HG03135 (cell line): ENCODE measurements at regions not wholly inside any gene's neighbourhood (a gene's known extent, or its start where the extent isn't known, plus 50 kb on each side); places are given as distances from the start of the nearest gene placed in this dataset.
"Not testable (repeated sequence)": the region's sequence is repeated elsewhere in the genome, so short reads cannot be mapped to it uniquely, and the experiment has no call there.

Source experiments
- ATAC-seq: cut with Tn5 transposase; IDR thresholded peaks from one replicate; pipeline ENCODE4 v1.9.1; 2021; ENCODE audit warnings: mild to moderate bottlenecking, moderate library complexity; ENCODE audit not compliant: unreplicated experiment

- no peak for ATAC-seq
Measured at GRCh38 chr4:19187691-19188090, 1064.0 kb upstream of the SLIT2 start.

GRCh38 chr4:19187096-19187495 lies 1064.6 kb upstream of the SLIT2 start:
- no peak for ATAC-seq

GRCh38 chr4:19181631-19182030 lies 1070.1 kb upstream of the SLIT2 start:
- not testable (repeated sequence) for ATAC-seq

- ATAC-seq, result no peak
Measured at GRCh38 chr4:19178835-19179234, 1072.9 kb upstream of the SLIT2 start.

- no peak for ATAC-seq
Measured at GRCh38 chr4:19177616-19178015, 1074.1 kb upstream of the SLIT2 start.

- no peak for ATAC-seq
Measured at GRCh38 chr4:19171832-19172231, 1079.9 kb upstream of the SLIT2 start.

GRCh38 chr4:19167311-19167710 lies 1084.4 kb upstream of the SLIT2 start:
- no peak for ATAC-seq

GRCh38 chr4:19164334-19164733 lies 1087.4 kb upstream of the SLIT2 start:
- no peak for ATAC-seq

- ATAC-seq, result no peak
Measured at GRCh38 chr4:19159874-19160273, 1091.8 kb upstream of the SLIT2 start.

- no peak for ATAC-seq
Measured at GRCh38 chr4:19158107-19158809, 1093.4 kb upstream of the SLIT2 start.

GRCh38 chr4:19156786-19157185 lies 1094.9 kb upstream of the SLIT2 start:
- ATAC-seq, result no peak

GRCh38 chr4:19155568-19155967 lies 1096.1 kb upstream of the SLIT2 start:
- no peak for ATAC-seq

GRCh38 chr4:19154267-19154666 lies 1097.4 kb upstream of the SLIT2 start:
- not testable (repeated sequence) for ATAC-seq

- no peak for ATAC-seq
Measured at GRCh38 chr4:19152264-19152663, 1099.4 kb upstream of the SLIT2 start.

- no peak for ATAC-seq
Measured at GRCh38 chr4:19151684-19152083, 1100.0 kb upstream of the SLIT2 start.

- ATAC-seq, result no peak
Measured at GRCh38 chr4:19146038-19146437, 1105.7 kb upstream of the SLIT2 start.

GRCh38 chr4:19135895-19136633 lies 1114.5 kb upstream of the LCORL start:
- ATAC-seq, result no peak

- ATAC-seq, result no peak
Measured at GRCh38 chr4:19134685-19135084, 1113.1 kb upstream of the LCORL start.

GRCh38 chr4:19133315-19133714 lies 1111.8 kb upstream of the LCORL start:
- ATAC-seq, result no peak

GRCh38 chr4:19130866-19131265 lies 1109.3 kb upstream of the LCORL start:
- ATAC-seq, result no peak

- no peak for ATAC-seq
Measured at GRCh38 chr4:19128176-19128575, 1106.6 kb upstream of the LCORL start.

GRCh38 chr4:19126903-19127302 lies 1105.3 kb upstream of the LCORL start:
- no peak for ATAC-seq
